ENCODE measurements at regions not wholly inside any gene's neighbourhood (a gene's known extent, or its start where the extent isn't known, plus 50 kb on each side); places are given as distances from the start of the nearest gene placed in this dataset.

DNA sequence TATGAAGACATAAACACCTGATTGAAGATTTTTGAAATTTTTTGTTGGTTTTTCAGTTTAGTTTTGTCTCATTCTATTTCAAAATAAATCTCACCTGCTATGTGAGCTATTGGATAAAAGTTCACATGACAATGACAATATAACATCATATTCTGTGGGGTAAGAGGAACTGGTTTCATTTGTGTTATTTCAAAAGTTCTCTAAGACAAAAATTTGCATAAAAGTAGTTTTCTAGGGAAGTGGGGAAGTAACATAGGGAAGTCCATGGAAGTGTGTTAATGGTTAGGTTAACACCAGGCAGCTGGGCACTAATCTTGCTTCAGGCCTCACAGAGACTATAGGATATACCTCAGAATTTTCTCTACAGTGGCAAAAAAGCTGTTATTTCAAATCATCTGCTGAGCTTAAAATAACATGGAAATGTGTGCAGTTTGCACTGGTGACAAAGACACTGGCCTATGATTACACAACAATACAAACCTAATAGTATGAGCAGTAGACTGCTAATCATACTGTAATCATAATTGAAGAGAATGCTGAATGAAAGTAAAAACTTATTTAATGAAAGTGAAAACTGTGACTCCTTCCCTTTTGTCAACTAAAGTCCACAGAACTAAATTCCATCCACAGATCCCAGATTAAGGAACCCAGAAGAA is 710.6 kb upstream of the TMEM132C start:
- H3K27ac ChIP-seq (ENCODE audit: low read depth in 2 of 2, low read length in 2 of 2), result no peak overlapping the region
- no peaks in the 10 kb centered on the region for H3K4me1 ChIP-seq (ENCODE audit: control insufficient read depth in 2 of 2, insufficient read depth in 2 of 2, low read length in 2 of 2)
- H3K36me3 ChIP-seq (ENCODE audit: control insufficient read depth in 2 of 2, insufficient read depth in 2 of 2, low read length in 2 of 2), result no peaks in the 10 kb centered on the region
- H3K4me3 ChIP-seq (ENCODE audit: low read length in 2 of 2), result no peak overlapping the region
- no peaks in the 10 kb centered on the region for H3K9me3 ChIP-seq (ENCODE audit: control insufficient read depth in 2 of 2, low read length in 2 of 2)
- H3K27me3 ChIP-seq (ENCODE audit: control insufficient read depth in 2 of 2, insufficient read depth in 2 of 2, low read length in 2 of 2), result no peaks in the 10 kb centered on the region
- H3K9ac ChIP-seq (ENCODE audit: low read depth in 1 of 2, low read length in 2 of 2), result no peak overlapping the region

DNA sequence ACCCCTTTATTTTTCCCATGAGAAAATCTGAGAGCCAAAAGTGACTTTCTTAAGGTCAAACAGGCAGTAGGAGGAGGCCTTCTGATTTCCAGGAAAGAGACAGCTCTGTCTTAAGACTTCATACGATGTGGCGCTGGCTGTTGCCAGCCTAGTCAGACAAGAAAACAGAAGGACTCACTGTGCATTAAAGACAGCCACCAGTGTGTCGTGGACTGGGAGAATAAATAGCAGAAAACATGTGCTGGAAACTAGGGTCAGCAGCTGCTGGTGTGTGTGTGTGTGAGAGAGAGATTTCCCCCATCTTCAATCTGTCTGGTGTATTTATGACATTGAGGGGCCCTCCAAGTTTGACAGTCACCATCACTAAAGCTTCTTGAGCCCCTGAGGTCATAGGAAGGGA is 708.6 kb upstream of the TMEM132C start:
- Histone ChIP-seq H3K27ac (ENCODE audit: low read depth in 2 of 2, low read length in 2 of 2) (no peak overlapping the region), H3K9me3 (ENCODE audit: control insufficient read depth in 2 of 2, low read length in 2 of 2) (no peaks in the 10 kb centered on the region)

DNA sequence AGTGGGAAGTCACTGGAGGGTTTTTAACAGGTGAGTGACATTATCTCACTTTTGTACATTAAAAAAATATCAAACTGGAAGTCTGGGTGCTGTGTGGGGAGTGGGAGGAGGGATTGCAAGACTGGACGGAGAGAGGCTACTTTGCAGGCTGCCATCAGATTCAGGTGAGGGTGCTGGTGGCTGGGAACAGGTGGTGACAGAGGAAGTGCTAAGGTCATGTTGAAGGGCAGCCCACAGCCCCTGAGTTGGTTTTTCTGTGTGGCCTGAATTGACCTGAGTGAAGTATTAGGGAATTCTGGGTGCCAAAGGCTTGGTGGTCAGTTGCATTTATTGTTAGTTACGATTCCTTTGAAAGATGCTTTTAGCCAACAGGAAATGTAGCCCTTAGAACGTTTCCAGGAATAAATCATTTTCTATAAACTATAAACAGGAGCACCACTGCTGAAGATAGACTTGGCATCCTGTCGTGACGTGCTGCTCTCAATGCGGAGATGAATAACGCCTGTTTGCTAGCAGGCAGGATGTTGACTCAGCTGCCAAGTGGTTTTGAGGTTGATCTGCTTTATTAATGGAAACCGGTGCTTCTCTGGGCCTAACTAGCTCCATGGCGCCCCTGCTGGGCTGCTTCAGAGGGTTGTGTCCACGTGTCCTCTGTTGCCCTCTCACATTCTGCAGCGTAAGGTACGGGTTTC is 707.5 kb upstream of the TMEM132C start:
- Histone ChIP-seq H3K9me3 (ENCODE audit: control insufficient read depth in 2 of 2, low read length in 2 of 2) (no peaks in the 10 kb centered on the region), H3K36me3 (ENCODE audit: control insufficient read depth in 2 of 2, insufficient read depth in 2 of 2, low read length in 2 of 2) (no peaks in the 10 kb centered on the region), H3K4me3 (ENCODE audit: low read length in 2 of 2) (no peak overlapping the region), H3K9ac (ENCODE audit: low read depth in 1 of 2, low read length in 2 of 2) (no peak overlapping the region), H3K27ac (ENCODE audit: low read depth in 2 of 2, low read length in 2 of 2) (no peak overlapping the region), H3K27me3 (ENCODE audit: control insufficient read depth in 2 of 2, insufficient read depth in 2 of 2, low read length in 2 of 2) (no peaks in the 10 kb centered on the region), H3K4me1 (ENCODE audit: control insufficient read depth in 2 of 2, insufficient read depth in 2 of 2, low read length in 2 of 2) (no peaks in the 10 kb centered on the region)

More for the DNA sequence above, 708.6 kb upstream of the TMEM132C start:
- Histone ChIP-seq H3K9ac (ENCODE audit: low read depth in 1 of 2, low read length in 2 of 2) (no peak overlapping the region), H3K4me3 (ENCODE audit: low read length in 2 of 2) (no peak overlapping the region), H3K27me3 (ENCODE audit: control insufficient read depth in 2 of 2, insufficient read depth in 2 of 2, low read length in 2 of 2) (no peaks in the 10 kb centered on the region), H3K4me1 (ENCODE audit: control insufficient read depth in 2 of 2, insufficient read depth in 2 of 2, low read length in 2 of 2) (no peaks in the 10 kb centered on the region), H3K36me3 (ENCODE audit: control insufficient read depth in 2 of 2, insufficient read depth in 2 of 2, low read length in 2 of 2) (no peaks in the 10 kb centered on the region)

DNA sequence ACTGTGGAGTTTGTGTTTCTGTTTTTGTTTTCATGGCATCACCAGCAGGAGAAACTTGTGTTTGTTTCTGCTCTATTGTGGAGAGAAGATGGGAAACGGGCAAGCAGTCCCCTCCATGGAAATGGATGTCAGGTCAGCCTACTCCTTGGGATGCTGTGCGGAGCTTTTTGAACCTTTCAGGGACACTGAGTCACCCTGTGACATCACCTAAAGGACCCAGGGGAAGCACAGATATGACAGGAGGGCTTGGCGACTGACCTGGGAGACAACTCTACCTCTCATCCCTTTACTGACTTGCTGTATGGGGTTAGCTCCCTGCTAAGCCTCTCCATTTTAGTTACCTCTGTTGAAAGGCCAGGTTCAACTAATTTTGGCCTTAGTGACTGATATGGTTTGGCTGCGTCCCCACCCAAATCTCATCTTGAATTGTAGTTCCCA is 706.9 kb upstream of the TMEM132C start:
- Histone ChIP-seq H3K27me3 (ENCODE audit: control insufficient read depth in 2 of 2, insufficient read depth in 2 of 2, low read length in 2 of 2) (no peaks in the 10 kb centered on the region), H3K9me3 (ENCODE audit: control insufficient read depth in 2 of 2, low read length in 2 of 2) (no peaks in the 10 kb centered on the region), H3K36me3 (ENCODE audit: control insufficient read depth in 2 of 2, insufficient read depth in 2 of 2, low read length in 2 of 2) (no peaks in the 10 kb centered on the region), H3K4me1 (ENCODE audit: control insufficient read depth in 2 of 2, insufficient read depth in 2 of 2, low read length in 2 of 2) (no peaks in the 10 kb centered on the region), H3K27ac (ENCODE audit: low read depth in 2 of 2, low read length in 2 of 2) (no peak overlapping the region), H3K4me3 (ENCODE audit: low read length in 2 of 2) (no peak overlapping the region), H3K9ac (ENCODE audit: low read depth in 1 of 2, low read length in 2 of 2) (no peak overlapping the region)

DNA sequence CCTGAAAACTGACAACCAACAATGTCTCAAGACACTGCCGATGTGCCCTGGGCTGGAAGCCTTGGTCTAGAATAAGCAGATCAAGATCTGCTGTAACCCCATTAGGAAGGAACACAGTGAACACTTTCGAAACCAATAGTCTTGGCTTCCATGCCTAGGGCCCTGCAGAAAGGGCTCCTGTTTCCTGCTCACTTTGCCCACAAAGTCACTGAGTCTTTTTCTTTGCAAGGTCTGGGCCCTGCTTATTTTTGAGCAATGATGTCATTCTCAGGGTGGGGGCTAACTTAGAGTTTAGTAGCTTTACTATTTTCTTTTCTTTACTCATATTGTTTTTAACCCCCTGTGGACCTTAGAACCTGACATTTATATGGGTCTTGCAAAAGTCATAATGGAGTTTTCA is 704.2 kb upstream of the TMEM132C start:
- Histone ChIP-seq H3K27ac (ENCODE audit: low read depth in 2 of 2, low read length in 2 of 2) (no peak overlapping the region), H3K4me1 (ENCODE audit: control insufficient read depth in 2 of 2, insufficient read depth in 2 of 2, low read length in 2 of 2) (no peaks in the 10 kb centered on the region), H3K27me3 (ENCODE audit: control insufficient read depth in 2 of 2, insufficient read depth in 2 of 2, low read length in 2 of 2) (no peaks in the 10 kb centered on the region), H3K36me3 (ENCODE audit: control insufficient read depth in 2 of 2, insufficient read depth in 2 of 2, low read length in 2 of 2) (no peaks in the 10 kb centered on the region), H3K4me3 (ENCODE audit: low read length in 2 of 2) (no peak overlapping the region), H3K9ac (ENCODE audit: low read depth in 1 of 2, low read length in 2 of 2) (no peak overlapping the region), H3K9me3 (ENCODE audit: control insufficient read depth in 2 of 2, low read length in 2 of 2) (no peaks in the 10 kb centered on the region)

DNA sequence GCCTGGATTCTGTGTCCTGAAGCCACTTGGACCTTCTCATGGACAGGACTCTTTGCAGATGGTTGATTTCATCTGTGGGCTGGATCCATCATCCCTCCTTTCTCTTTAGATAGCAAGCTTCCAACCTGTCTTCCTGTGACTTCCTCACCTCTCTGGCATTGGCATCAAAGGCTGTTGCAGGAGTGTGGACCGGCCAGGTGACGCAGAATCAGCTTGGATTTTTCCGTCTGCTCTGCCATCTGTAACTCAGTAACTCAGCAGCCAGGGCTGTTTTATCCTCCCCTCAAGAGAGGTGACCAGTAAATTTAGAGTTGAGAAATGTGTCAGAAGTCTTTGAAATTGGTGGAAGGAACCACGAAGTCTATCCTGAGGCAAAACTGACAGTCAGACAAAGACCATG is 701.7 kb upstream of the TMEM132C start:
- H3K27me3 ChIP-seq (ENCODE audit: control insufficient read depth in 2 of 2, insufficient read depth in 2 of 2, low read length in 2 of 2), result no peaks in the 10 kb centered on the region
- H3K9me3 ChIP-seq (ENCODE audit: control insufficient read depth in 2 of 2, low read length in 2 of 2), result no peaks in the 10 kb centered on the region
- no peak overlapping the region for H3K4me3 ChIP-seq (ENCODE audit: low read length in 2 of 2)
- no peaks in the 10 kb centered on the region for H3K4me1 ChIP-seq (ENCODE audit: control insufficient read depth in 2 of 2, insufficient read depth in 2 of 2, low read length in 2 of 2)
- no peak overlapping the region for H3K27ac ChIP-seq (ENCODE audit: low read depth in 2 of 2, low read length in 2 of 2)
- no peaks in the 10 kb centered on the region for H3K36me3 ChIP-seq (ENCODE audit: control insufficient read depth in 2 of 2, insufficient read depth in 2 of 2, low read length in 2 of 2)
- H3K9ac ChIP-seq (ENCODE audit: low read depth in 1 of 2, low read length in 2 of 2), result no peak overlapping the region

DNA sequence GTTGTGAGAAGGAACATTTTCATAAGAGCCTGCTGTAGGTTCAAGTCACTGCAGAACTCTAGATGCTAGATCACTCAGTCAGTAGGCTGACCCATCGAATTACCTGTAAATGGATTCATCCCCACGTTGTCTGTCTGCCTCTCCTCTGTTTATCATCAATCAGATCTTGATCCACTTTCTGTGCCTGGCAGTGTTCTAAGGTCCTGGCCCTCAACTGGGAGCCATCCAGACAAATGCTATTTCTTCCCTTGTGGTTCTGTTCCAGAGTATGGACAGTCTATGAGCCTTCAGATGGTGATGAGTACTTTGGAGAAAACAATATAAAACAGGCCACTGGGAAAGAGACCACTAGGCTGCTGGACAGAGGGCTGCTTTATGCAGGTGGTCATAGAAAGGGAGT is 699.4 kb upstream of the TMEM132C start:
- no peak overlapping the region for H3K4me3 ChIP-seq (ENCODE audit: low read length in 2 of 2)
- no peaks in the 10 kb centered on the region for H3K27me3 ChIP-seq (ENCODE audit: control insufficient read depth in 2 of 2, insufficient read depth in 2 of 2, low read length in 2 of 2)
- H3K27ac ChIP-seq (ENCODE audit: low read depth in 2 of 2, low read length in 2 of 2), result no peak overlapping the region
- no peaks in the 10 kb centered on the region for H3K36me3 ChIP-seq (ENCODE audit: control insufficient read depth in 2 of 2, insufficient read depth in 2 of 2, low read length in 2 of 2)
- no peak overlapping the region for H3K9ac ChIP-seq (ENCODE audit: low read depth in 1 of 2, low read length in 2 of 2)
- H3K9me3 ChIP-seq (ENCODE audit: control insufficient read depth in 2 of 2, low read length in 2 of 2), result no peaks in the 10 kb centered on the region
- no peaks in the 10 kb centered on the region for H3K4me1 ChIP-seq (ENCODE audit: control insufficient read depth in 2 of 2, insufficient read depth in 2 of 2, low read length in 2 of 2)

DNA sequence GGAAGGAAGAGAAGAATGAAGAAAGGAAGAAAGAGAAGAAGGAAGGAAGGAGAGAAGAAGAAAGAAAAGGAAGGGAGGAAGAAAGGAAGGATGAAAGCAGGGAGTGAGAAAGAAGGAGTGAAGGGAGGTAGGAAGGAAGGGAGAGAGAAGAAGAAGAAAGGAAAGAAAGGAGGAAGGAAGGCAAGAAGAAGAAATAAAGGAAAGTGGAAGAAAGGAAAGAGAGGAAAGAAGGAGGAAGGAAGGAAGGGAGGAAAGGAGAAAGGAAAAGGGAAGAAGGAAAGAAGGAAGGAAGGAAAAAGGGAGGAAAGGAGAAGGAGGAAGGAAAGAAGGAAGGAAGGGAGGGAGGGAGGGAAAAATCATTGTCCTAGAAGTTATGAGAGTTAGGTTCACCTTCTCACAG is 696.6 kb upstream of the TMEM132C start:
- H3K4me1 ChIP-seq (ENCODE audit: control insufficient read depth in 2 of 2, insufficient read depth in 2 of 2, low read length in 2 of 2), result no peaks in the 10 kb centered on the region
- no peak overlapping the region for H3K27ac ChIP-seq (ENCODE audit: low read depth in 2 of 2, low read length in 2 of 2)
- H3K27me3 ChIP-seq (ENCODE audit: control insufficient read depth in 2 of 2, insufficient read depth in 2 of 2, low read length in 2 of 2), result no peaks in the 10 kb centered on the region
- no peaks in the 10 kb centered on the region for H3K9me3 ChIP-seq (ENCODE audit: control insufficient read depth in 2 of 2, low read length in 2 of 2)
- no peaks in the 10 kb centered on the region for H3K36me3 ChIP-seq (ENCODE audit: control insufficient read depth in 2 of 2, insufficient read depth in 2 of 2, low read length in 2 of 2)
- no peak overlapping the region for H3K9ac ChIP-seq (ENCODE audit: low read depth in 1 of 2, low read length in 2 of 2)
- no peak overlapping the region for H3K4me3 ChIP-seq (ENCODE audit: low read length in 2 of 2)

DNA sequence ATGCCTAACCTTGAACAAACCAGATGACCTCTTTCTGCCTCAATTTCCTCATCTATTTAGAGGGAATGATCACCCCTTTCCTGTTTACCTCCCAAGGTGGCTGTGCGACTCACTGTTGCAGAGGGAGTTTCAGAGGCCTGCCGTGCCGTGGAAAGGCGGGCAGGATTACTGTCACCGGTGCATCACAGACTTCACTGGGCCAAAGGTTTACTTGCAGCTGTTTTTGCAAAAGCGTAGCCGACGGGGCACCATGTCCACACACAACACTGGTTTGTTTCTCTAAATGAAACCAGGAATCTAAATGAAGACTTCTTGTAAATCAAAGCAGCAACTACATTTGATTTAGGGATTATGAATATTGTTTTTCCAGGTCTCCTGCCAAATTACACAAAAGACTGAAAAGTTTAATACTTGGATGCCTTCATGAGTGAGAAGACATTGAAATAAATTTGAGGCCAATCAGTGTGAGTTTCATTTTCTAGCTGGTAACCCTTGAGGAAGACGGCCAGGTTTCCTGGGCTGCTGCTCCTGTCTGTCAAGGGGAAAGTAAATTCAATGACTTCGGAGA is 696.1 kb upstream of the TMEM132C start:
- Histone ChIP-seq H3K4me1 (ENCODE audit: control insufficient read depth in 2 of 2, insufficient read depth in 2 of 2, low read length in 2 of 2) (no peaks in the 10 kb centered on the region), H3K27me3 (ENCODE audit: control insufficient read depth in 2 of 2, insufficient read depth in 2 of 2, low read length in 2 of 2) (no peaks in the 10 kb centered on the region), H3K9ac (ENCODE audit: low read depth in 1 of 2, low read length in 2 of 2) (no peak overlapping the region), H3K9me3 (ENCODE audit: control insufficient read depth in 2 of 2, low read length in 2 of 2) (no peaks in the 10 kb centered on the region), H3K4me3 (ENCODE audit: low read length in 2 of 2) (no peak overlapping the region), H3K36me3 (ENCODE audit: control insufficient read depth in 2 of 2, insufficient read depth in 2 of 2, low read length in 2 of 2) (no peaks in the 10 kb centered on the region), H3K27ac (ENCODE audit: low read depth in 2 of 2, low read length in 2 of 2) (no peak overlapping the region)

DNA sequence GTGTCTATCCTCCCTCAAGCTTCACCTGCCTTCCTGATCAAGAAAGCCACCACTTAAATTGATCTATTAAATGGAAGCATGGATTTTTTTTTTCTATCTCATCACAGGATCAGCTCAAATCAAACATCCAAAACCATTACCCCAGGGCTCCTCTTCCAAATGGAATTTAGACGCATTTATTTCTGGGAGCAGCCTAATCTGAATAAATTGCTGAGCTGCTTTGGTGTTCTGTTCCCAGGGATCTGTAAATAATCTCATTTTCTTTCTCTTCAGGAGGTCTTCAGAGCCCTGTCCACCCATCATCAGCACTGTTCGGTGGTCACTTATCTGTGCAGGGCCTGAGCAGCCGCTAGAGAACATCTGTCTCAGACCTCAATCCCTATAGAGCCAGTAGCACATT is 695.4 kb upstream of the TMEM132C start:
- Histone ChIP-seq H3K9me3 (ENCODE audit: control insufficient read depth in 2 of 2, low read length in 2 of 2) (no peaks in the 10 kb centered on the region), H3K27me3 (ENCODE audit: control insufficient read depth in 2 of 2, insufficient read depth in 2 of 2, low read length in 2 of 2) (no peaks in the 10 kb centered on the region), H3K36me3 (ENCODE audit: control insufficient read depth in 2 of 2, insufficient read depth in 2 of 2, low read length in 2 of 2) (no peaks in the 10 kb centered on the region), H3K4me3 (ENCODE audit: low read length in 2 of 2) (no peak overlapping the region), H3K4me1 (ENCODE audit: control insufficient read depth in 2 of 2, insufficient read depth in 2 of 2, low read length in 2 of 2) (no peaks in the 10 kb centered on the region), H3K9ac (ENCODE audit: low read depth in 1 of 2, low read length in 2 of 2) (no peak overlapping the region), H3K27ac (ENCODE audit: low read depth in 2 of 2, low read length in 2 of 2) (no peak overlapping the region)
